Stomach (tissue), 4 donors: ENCODE measurements at regions not wholly inside any gene's neighbourhood (a gene's known extent, or its start where the extent isn't known, plus 50 kb on each side); places are given as distances from the start of the nearest gene placed in this dataset.

Source experiments
- EP300 ChIP-seq: sonication (generic); formaldehyde crosslinking; IDR thresholded peaks from one replicate; pipeline ENCODE4 v1.6.1; 2017; ENCODE audit warnings: antibody characterized with exemption
- POLR2A ChIP-seq, 4 donors: fragments of 450-650 bp; IDR thresholded peaks; one replicate each; pipeline ENCODE4 v1.6.1; 2016; ENCODE audit warnings: antibody characterized with exemption in 4 of 4, control low read depth in 2 of 4, mild to moderate bottlenecking in 1 of 4, moderate library complexity in 1 of 4
- TF ChIP-seq, protein P1 (sequence below), 7 experiments: fragments of 450-650 bp in 4 of 7; fragments of 200-600 bp in 3 of 7; sonication (generic) in 3 of 7; IDR thresholded peaks; one replicate each; pipeline ENCODE4 v1.5.1; 2016 to 2019; ENCODE audit warnings: antibody characterized with exemption in 7 of 7, control low read depth in 2 of 7, mild to moderate bottlenecking in 1 of 7

- TF ChIP-seq POLR2A (IDR thresholded peaks at IDR 0.05) (no peak), EP300 (no peak)
- TF ChIP-seq, protein P1, sequence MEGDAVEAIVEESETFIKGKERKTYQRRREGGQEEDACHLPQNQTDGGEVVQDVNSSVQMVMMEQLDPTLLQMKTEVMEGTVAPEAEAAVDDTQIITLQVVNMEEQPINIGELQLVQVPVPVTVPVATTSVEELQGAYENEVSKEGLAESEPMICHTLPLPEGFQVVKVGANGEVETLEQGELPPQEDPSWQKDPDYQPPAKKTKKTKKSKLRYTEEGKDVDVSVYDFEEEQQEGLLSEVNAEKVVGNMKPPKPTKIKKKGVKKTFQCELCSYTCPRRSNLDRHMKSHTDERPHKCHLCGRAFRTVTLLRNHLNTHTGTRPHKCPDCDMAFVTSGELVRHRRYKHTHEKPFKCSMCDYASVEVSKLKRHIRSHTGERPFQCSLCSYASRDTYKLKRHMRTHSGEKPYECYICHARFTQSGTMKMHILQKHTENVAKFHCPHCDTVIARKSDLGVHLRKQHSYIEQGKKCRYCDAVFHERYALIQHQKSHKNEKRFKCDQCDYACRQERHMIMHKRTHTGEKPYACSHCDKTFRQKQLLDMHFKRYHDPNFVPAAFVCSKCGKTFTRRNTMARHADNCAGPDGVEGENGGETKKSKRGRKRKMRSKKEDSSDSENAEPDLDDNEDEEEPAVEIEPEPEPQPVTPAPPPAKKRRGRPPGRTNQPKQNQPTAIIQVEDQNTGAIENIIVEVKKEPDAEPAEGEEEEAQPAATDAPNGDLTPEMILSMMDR (IDR thresholded peaks at IDR 0.05), result no peak
Measured at GRCh38 chr1:214154596-214155292, 126.2 kb upstream of the SMYD2 start.
